ENCODE measurements at regions not wholly inside any gene's neighbourhood (a gene's known extent, or its start where the extent isn't known, plus 50 kb on each side); places are given as distances from the start of the nearest gene placed in this dataset.

GRCh38 chr6:71579902-71580301, 291.3 kb downstream of the OGFRL1 start:
- no peak overlapping the region for H3K4me3 ChIP-seq (ENCODE audit: low read length)
- H3K27ac Mint-ChIP-seq, result no peak overlapping the region
- H3K27ac ChIP-seq (ENCODE audit: low read depth, low read length), result no peak overlapping the region
- no peak overlapping the region for H3K4me3 Mint-ChIP-seq
- no peaks in the 10 kb centered on the region for H3K36me3 ChIP-seq (ENCODE audit: control insufficient read depth, insufficient read depth, low read length)
- H3K9me3 ChIP-seq (ENCODE audit: control insufficient read depth, low read length), result no peaks in the 10 kb centered on the region
- H3K27me3 ChIP-seq (ENCODE audit: control insufficient read depth, insufficient read depth, low read length, poor library complexity, severe bottlenecking), result no peaks in the 10 kb centered on the region
- H3K27me3 Mint-ChIP-seq (ENCODE audit: insufficient read depth), result no peaks in the 10 kb centered on the region
- H3K4me1 ChIP-seq (ENCODE audit: control insufficient read depth, insufficient read depth, low read length), result no peaks in the 10 kb centered on the region
- H3K36me3 Mint-ChIP-seq (ENCODE audit: low read depth), result no peaks in the 10 kb centered on the region
- TF ChIP-seq, protein P1, sequence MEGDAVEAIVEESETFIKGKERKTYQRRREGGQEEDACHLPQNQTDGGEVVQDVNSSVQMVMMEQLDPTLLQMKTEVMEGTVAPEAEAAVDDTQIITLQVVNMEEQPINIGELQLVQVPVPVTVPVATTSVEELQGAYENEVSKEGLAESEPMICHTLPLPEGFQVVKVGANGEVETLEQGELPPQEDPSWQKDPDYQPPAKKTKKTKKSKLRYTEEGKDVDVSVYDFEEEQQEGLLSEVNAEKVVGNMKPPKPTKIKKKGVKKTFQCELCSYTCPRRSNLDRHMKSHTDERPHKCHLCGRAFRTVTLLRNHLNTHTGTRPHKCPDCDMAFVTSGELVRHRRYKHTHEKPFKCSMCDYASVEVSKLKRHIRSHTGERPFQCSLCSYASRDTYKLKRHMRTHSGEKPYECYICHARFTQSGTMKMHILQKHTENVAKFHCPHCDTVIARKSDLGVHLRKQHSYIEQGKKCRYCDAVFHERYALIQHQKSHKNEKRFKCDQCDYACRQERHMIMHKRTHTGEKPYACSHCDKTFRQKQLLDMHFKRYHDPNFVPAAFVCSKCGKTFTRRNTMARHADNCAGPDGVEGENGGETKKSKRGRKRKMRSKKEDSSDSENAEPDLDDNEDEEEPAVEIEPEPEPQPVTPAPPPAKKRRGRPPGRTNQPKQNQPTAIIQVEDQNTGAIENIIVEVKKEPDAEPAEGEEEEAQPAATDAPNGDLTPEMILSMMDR (conservative IDR thresholded peaks at IDR 0.05), result no peak
- no peaks in the 10 kb centered on the region for H3K9me3 Mint-ChIP-seq
- H3K4me1 Mint-ChIP-seq, result no peaks in the 10 kb centered on the region
- no peak overlapping the region for H3K9ac ChIP-seq (ENCODE audit: extremely low read depth, low read length, poor library complexity, severe bottlenecking)
- no peak for DNase-seq
- WGBS, 2 experiments (ENCODE audit: insufficient coverage in 1 of 2, insufficient read length in 1 of 2), result 85% methylated on average over 1 of the region's 1 CpG; no CpG with 5 or more reads in 1 of the 2 experiments

DNA sequence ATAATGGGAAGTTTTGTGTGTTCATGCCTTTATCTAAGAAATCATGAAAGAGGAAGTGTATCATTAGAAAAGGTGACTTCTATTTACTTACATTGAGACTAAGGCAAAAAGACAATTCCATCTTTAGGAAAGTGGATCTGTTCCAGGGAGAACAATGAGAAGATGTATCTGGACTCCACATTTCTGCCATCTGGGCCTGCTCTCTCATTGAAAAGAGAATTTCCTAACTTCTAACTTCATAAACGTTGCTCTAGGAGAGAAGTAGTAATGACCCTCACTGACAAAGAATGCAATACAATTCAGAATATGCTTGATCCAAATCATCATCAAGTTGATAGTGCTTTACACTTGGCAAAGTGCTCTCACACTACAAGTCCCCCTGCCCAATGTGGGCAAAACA, 294.2 kb downstream of the OGFRL1 start:
- H3K27me3 Mint-ChIP-seq (ENCODE audit: insufficient read depth), result no peaks in the 10 kb centered on the region
- Histone ChIP-seq H3K9me3 (ENCODE audit: control insufficient read depth, low read length) (no peaks in the 10 kb centered on the region), H3K4me3 (ENCODE audit: low read length) (no peak overlapping the region), H3K4me1 (ENCODE audit: control insufficient read depth, insufficient read depth, low read length) (no peaks in the 10 kb centered on the region), H3K27me3 (ENCODE audit: control insufficient read depth, insufficient read depth, low read length, poor library complexity, severe bottlenecking) (no peaks in the 10 kb centered on the region), H3K27ac (ENCODE audit: low read depth, low read length) (no peak overlapping the region), H3K9ac (ENCODE audit: extremely low read depth, low read length, poor library complexity, severe bottlenecking) (no peak overlapping the region), H3K36me3 (ENCODE audit: control insufficient read depth, insufficient read depth, low read length) (no peaks in the 10 kb centered on the region)
- no peak overlapping the region for H3K27ac Mint-ChIP-seq
- no peak for DNase-seq
- 96% methylated on average over 1 of the region's 1 CpG; no CpG with 5 or more reads in 1 of the 2 experiments for WGBS, 2 experiments (ENCODE audit: insufficient coverage in 1 of 2, insufficient read length in 1 of 2)
- no peak overlapping the region for H3K4me3 Mint-ChIP-seq
- TF ChIP-seq, protein P1 (conservative IDR thresholded peaks at IDR 0.05), result no peak
- H3K4me1 Mint-ChIP-seq, result no peaks in the 10 kb centered on the region
- H3K36me3 Mint-ChIP-seq (ENCODE audit: low read depth), result no peaks in the 10 kb centered on the region
- peaks cover 2% of the 10 kb centered on the region for H3K9me3 Mint-ChIP-seq

DNA sequence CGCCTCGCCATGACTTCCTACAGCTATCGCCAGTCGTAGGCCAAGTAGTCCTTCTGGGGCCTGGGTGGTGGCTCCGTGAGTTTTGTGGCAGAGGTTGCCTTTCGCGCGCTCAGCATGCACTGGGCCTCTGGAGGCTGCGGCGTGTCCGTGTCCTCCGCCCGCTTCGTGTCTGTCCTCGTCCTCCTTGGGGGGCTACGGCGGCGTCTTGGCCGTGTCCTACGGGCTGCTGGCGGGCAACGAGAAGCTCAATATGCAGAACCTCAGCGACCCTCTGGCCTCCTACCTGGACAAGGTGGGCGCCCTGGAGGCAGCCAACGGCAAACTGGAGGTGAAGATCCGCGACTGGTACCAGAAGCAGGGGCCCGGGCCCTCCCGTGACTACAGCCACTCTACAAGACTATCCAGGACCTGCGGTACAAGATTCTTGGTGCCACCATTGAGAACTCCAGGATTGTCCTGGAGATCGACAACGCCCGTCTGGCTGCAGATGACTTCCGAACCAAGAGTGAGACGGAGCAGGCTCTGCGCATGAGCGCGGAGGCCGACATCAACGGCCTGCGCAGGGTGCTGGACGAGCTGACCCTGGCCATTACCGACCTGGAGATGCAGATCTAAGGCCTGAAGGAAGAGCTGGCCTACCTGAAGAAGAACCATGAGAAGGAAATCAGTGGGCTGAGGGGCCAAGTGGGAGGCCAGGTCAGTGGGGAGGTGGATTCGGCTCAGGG, 296.3 kb downstream of the OGFRL1 start:
- no peaks in the 10 kb centered on the region for H3K36me3 Mint-ChIP-seq (ENCODE audit: low read depth)
- H3K4me3 Mint-ChIP-seq, result no peak overlapping the region
- H3K27ac Mint-ChIP-seq, result no peak overlapping the region
- TF ChIP-seq, protein P1 (conservative IDR thresholded peaks at IDR 0.05), result no peak
- Histone ChIP-seq H3K4me1 (ENCODE audit: control insufficient read depth, insufficient read depth, low read length) (no peaks in the 10 kb centered on the region), H3K9me3 (ENCODE audit: control insufficient read depth, low read length) (no peaks in the 10 kb centered on the region), H3K9ac (ENCODE audit: extremely low read depth, low read length, poor library complexity, severe bottlenecking) (no peak overlapping the region), H3K27ac (ENCODE audit: low read depth, low read length) (no peak overlapping the region), H3K27me3 (ENCODE audit: control insufficient read depth, insufficient read depth, low read length, poor library complexity, severe bottlenecking) (no peaks in the 10 kb centered on the region), H3K4me3 (ENCODE audit: low read length) (no peak overlapping the region), H3K36me3 (ENCODE audit: control insufficient read depth, insufficient read depth, low read length) (no peaks in the 10 kb centered on the region)
- H3K9me3 Mint-ChIP-seq, result peaks cover 2% of the 10 kb centered on the region
- WGBS, 2 experiments (ENCODE audit: insufficient coverage in 1 of 2, insufficient read length in 1 of 2), result 96 to 98% methylated on average over 30 to 44 of the region's 44 CpGs
- no peaks in the 10 kb centered on the region for H3K4me1 Mint-ChIP-seq
- no peak for DNase-seq
- peaks cover 2% of the 10 kb centered on the region for H3K27me3 Mint-ChIP-seq (ENCODE audit: insufficient read depth)
